A549 (cell line): ENCODE measurements at regions not wholly inside any gene's neighbourhood (a gene's known extent, or its start where the extent isn't known, plus 50 kb on each side); places are given as distances from the start of the nearest gene placed in this dataset.
A peak's percentile ranks its signal among the peaks of the same experiment; 100 is the strongest.

Experiments used
- ATAC-seq, 2 experiments: fragments of 200-7000 bp in 1 of 2; fragments of >200 bp in 1 of 2; cut with Nextera tagmentation in 1 of 2; cut with Tn5 transposase in 1 of 2; 3 replicates each; pipeline versions ENCODE4 v1.8.0 to v1.9.1; 2018 to 2020; ENCODE audit warnings: mild to moderate bottlenecking in 1 of 2, moderate library complexity in 1 of 2
- CTCF ChIA-PET: fragments of 300-600 bp; sonication (Branson Sonifier 250); formaldehyde crosslinking; extraction: SDS; loops from one replicate; lab custom pipeline; 2021; ENCODE audit warnings: antibody characterized with exemption, inconsistent platforms; lab: Yijun Ruan, JAX
- POLR2A ChIA-PET: fragments of 350-600 bp; formaldehyde crosslinking; extraction: SDS; loops from one replicate; lab custom pipeline; 2021; ENCODE audit warnings: antibody characterized with exemption, inconsistent platforms; lab: Yijun Ruan, JAX
- DNase-seq, 2 experiments: peaks; one replicate each; pipeline versions ENCODE4 v3.0.0 to v3.0.0-alpha.2; 2011 to 2016; ENCODE audit warnings: low read depth in 1 of 2, low spot score in 1 of 2
- FAIRE-seq: peaks from 2 replicates; lab custom pipeline; 2011; peaks lifted over from hg19 to GRCh38; lab: Jason Lieb, UNC
- H3K27ac ChIP-seq, 2 experiments: fragments of >200 bp; sonication (Bioruptor Twin); formaldehyde crosslinking; 3 replicates each; pipeline ENCODE4 v1.5.1; 2016 to 2017
- H3K4me1 ChIP-seq: fragments of >200 bp; sonication (Bioruptor Twin); formaldehyde crosslinking; 3 replicates; pipeline ENCODE4 v1.6.1; 2016
- H3K4me2 ChIP-seq: fragments of >200 bp; sonication (Bioruptor Twin); formaldehyde crosslinking; 3 replicates; pipeline ENCODE4 v1.6.1; 2016
- H3K4me3 ChIP-seq: fragments of >200 bp; sonication (Bioruptor Twin); formaldehyde crosslinking; 3 replicates; pipeline ENCODE4 v1.5.1; 2016
- H3K9me3 ChIP-seq: fragments of >200 bp; sonication (Bioruptor Twin); formaldehyde crosslinking; 3 replicates; pipeline ENCODE4 v1.6.1; 2016
- CBX8 ChIP-seq: fragments of 200-600 bp; sonication (generic); IDR thresholded peaks from 2 replicates; pipeline ENCODE4 v1.6.1; 2016
- CHD2 ChIP-seq: fragments of 150-350 bp; IDR thresholded peaks from 2 replicates; pipeline ENCODE4 v1.6.1; 2014; ENCODE audit warnings: low read length; ENCODE audit not compliant: partially characterized antibody
- EHMT2 ChIP-seq: fragments of 200-600 bp; sonication (generic); IDR thresholded peaks from 2 replicates; pipeline ENCODE4 v1.6.1; 2016; ENCODE audit warnings: antibody characterized with exemption, low read depth, mild to moderate bottlenecking, moderate library complexity
- FOXS1 ChIP-seq: fragments of 250-450 bp; sonication (Bioruptor Pico); IDR thresholded peaks from 2 replicates; pipeline ENCODE4 v1.5.0; 2020; ENCODE audit warnings: mild to moderate bottlenecking, moderate library complexity
- GATA3 ChIP-seq: IDR thresholded peaks from 2 replicates; pipeline ENCODE4 v1.6.1; 2012; ENCODE audit warnings: borderline replicate concordance
- HDAC2 ChIP-seq: fragments of 200-600 bp; sonication (generic); IDR thresholded peaks from 2 replicates; pipeline ENCODE4 v1.6.1; 2016
- HOXA7 ChIP-seq: fragments of 250-450 bp; sonication (Bioruptor Pico); IDR thresholded peaks from 2 replicates; pipeline ENCODE4 v1.5.0; 2020; ENCODE audit warnings: mild to moderate bottlenecking, moderate library complexity
- HOXB13 ChIP-seq: fragments of 250-450 bp; sonication (Bioruptor Pico); IDR thresholded peaks from 2 replicates; pipeline ENCODE4 v1.5.0; 2020; ENCODE audit warnings: low read depth, mild to moderate bottlenecking, moderate library complexity
- HOXB5 ChIP-seq: fragments of 250-450 bp; sonication (Bioruptor Pico); IDR thresholded peaks from 2 replicates; pipeline ENCODE4 v1.5.0; 2020; ENCODE audit warnings: mild to moderate bottlenecking, moderate library complexity
- JUN ChIP-seq, 2 experiments: fragments of >200 bp; sonication (Bioruptor Twin); formaldehyde crosslinking; IDR thresholded peaks; 2 replicates in 1 of 2; 3 replicates in 1 of 2; pipeline ENCODE4 v1.6.1; 2016 to 2017
- JUNB ChIP-seq: fragments of >200 bp; sonication (Bioruptor Twin); formaldehyde crosslinking; IDR thresholded peaks from 2 replicates; pipeline ENCODE4 v1.6.1; 2016
- KDM5A ChIP-seq: fragments of 200-600 bp; sonication (generic); IDR thresholded peaks from 2 replicates; pipeline ENCODE4 v1.6.1; 2016; ENCODE audit warnings: antibody characterized with exemption, mild to moderate bottlenecking
- MAFK ChIP-seq: fragments of 450-650 bp; IDR thresholded peaks from 2 replicates; pipeline ENCODE4 v1.6.1; 2014; ENCODE audit not compliant: partially characterized antibody
- PHF8 ChIP-seq: fragments of 200-600 bp; sonication (generic); IDR thresholded peaks from 2 replicates; pipeline ENCODE4 v1.6.1; 2016; ENCODE audit warnings: low read depth, mild to moderate bottlenecking, antibody characterized with exemption, moderate library complexity, borderline replicate concordance
- POLR2A ChIP-seq: IDR thresholded peaks from 2 replicates; pipeline ENCODE4 v1.6.1; 2012; ENCODE audit warnings: mild to moderate bottlenecking, low read length
- RARB ChIP-seq: fragments of 250-450 bp; sonication (Bioruptor Pico); IDR thresholded peaks from 2 replicates; pipeline ENCODE4 v1.8.0; 2021; ENCODE audit warnings: mild to moderate bottlenecking, moderate library complexity
- SMC3 ChIP-seq: fragments of >200 bp; sonication (Bioruptor Twin); formaldehyde crosslinking; IDR thresholded peaks from 3 replicates; pipeline ENCODE4 v1.6.1; 2018; ENCODE audit warnings: inconsistent platforms
- SREBF2 ChIP-seq: fragments of 450-650 bp; IDR thresholded peaks from 2 replicates; pipeline ENCODE4 v1.6.1; 2014; ENCODE audit warnings: mild to moderate bottlenecking, moderate library complexity
- TFCP2L1 ChIP-seq: fragments of 250-450 bp; sonication (Bioruptor Pico); IDR thresholded peaks from 2 replicates; pipeline ENCODE4 v1.5.0; 2021; ENCODE audit warnings: mild to moderate bottlenecking
- ZNF302 ChIP-seq: fragments of 250-450 bp; sonication (Bioruptor Pico); IDR thresholded peaks from 2 replicates; pipeline ENCODE4 v1.9.0; 2021; ENCODE audit warnings: inconsistent platforms, mild to moderate bottlenecking, moderate library complexity
- ZSCAN20 ChIP-seq: fragments of 250-450 bp; sonication (Bioruptor Pico); IDR thresholded peaks from 2 replicates; pipeline ENCODE4 v1.8.0; 2022; ENCODE audit warnings: mild to moderate bottlenecking, moderate library complexity
- WGBS: methylation state at CpG from one replicate; pipeline ENCODE4 v1.1.6; 2017; ENCODE audit errors: missing lambda C conversion rate; 5-methylcytosine and 5-hydroxymethylcytosine counted together
- TF ChIP-seq, protein P1 (sequence below): IDR thresholded peaks from 2 replicates; pipeline ENCODE4 v1.6.1; 2012
- TF ChIP-seq, protein P2 (sequence below): fragments of >200 bp; sonication (Bioruptor Twin); formaldehyde crosslinking; IDR thresholded peaks from 3 replicates; pipeline ENCODE4 v1.6.1; 2016
- TF ChIP-seq, protein P3 (sequence below): IDR thresholded peaks from 2 replicates; pipeline ENCODE4 v1.6.1; 2012; ENCODE audit warnings: low read depth, borderline replicate concordance
- TF ChIP-seq, protein P4 (sequence below): fragments of 150-350 bp; IDR thresholded peaks from 2 replicates; pipeline ENCODE4 v1.6.1; 2014; ENCODE audit warnings: low read depth, mild to moderate bottlenecking, low read length
- TF ChIP-seq, protein P5 (sequence below): fragments of >200 bp; sonication (Bioruptor Twin); formaldehyde crosslinking; IDR thresholded peaks from 2 replicates; pipeline ENCODE4 v1.6.1; 2016
- TF ChIP-seq, protein P6 (sequence below): fragments of 450-650 bp; IDR thresholded peaks from 2 replicates; pipeline ENCODE4 v1.6.1; 2014; ENCODE audit warnings: antibody characterized with exemption
- TF ChIP-seq, protein P7 (sequence below): fragments of >200 bp; sonication (Bioruptor Twin); formaldehyde crosslinking; IDR thresholded peaks from 3 replicates; pipeline ENCODE4 v1.5.1; 2016

DNA sequence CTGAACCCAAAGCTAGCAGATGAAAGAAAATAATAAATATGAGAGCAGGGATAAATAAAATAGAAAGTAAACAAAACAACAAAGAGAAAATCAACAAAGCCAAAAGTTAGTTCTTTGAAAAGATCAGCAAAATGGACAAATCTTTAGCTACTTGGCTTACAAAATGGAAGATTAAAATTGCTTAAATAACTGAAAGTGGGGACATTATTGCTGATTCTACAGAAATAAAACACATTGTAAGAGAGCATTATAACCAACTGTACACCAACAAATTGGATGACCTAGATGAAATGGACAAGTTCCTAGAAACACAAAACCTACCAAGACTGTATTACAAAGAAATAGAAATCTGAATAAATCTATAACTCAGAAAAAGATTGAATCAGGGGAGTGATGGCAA is 238.3 kb upstream of the C1orf87 start:
- CTCF ChIA-PET: no interaction called here
- POLR2A ChIA-PET: no interaction called here

DNA sequence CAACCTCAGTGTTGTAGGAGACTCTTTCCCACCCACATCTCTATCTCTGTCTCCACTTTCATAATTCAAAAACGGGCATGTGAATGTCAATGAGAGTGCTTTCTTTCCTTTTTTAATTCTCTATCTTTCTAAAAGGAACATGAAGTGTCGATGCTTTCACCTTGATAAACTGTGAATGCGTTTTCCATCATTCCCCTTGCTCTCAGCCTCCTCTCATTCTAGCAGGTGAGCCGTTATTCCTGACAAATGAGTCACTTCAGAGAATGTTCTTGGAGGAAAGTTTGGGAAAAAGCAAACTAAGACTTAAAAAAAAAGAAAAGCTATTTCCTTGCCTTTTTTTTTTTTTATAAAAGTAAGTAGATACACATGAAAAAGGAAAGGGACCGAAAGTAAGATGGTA is 226.0 kb upstream of the C1orf87 start:
- Histone ChIP-seq H3K4me1 (no peaks in the 10 kb centered on the region), H3K4me3 (no peak overlapping the region), H3K9me3 (no peaks in the 10 kb centered on the region), H3K4me2 (no peak overlapping the region), H3K27ac (no peak overlapping the region)
- no peak for TF ChIP-seq CHD2
- TF ChIP-seq HOXA7 (CRISPR knock-in tag): no peak
- no peak for TF ChIP-seq TFCP2L1
- no peak for TF ChIP-seq CBX8
- TF ChIP-seq KDM5A: no peak
- TF ChIP-seq FOXS1 (CRISPR knock-in tag): no peak
- TF ChIP-seq HOXB13 (CRISPR knock-in tag): no peak
- TF ChIP-seq MAFK: no peak
- TF ChIP-seq, protein P1, sequence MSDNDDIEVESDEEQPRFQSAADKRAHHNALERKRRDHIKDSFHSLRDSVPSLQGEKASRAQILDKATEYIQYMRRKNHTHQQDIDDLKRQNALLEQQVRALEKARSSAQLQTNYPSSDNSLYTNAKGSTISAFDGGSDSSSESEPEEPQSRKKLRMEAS: no peak
- no peak for TF ChIP-seq HDAC2
- TF ChIP-seq RARB: no peak
- TF ChIP-seq EHMT2: no peak
- TF ChIP-seq JUN (IDR thresholded peaks at IDR 0.05): no peak
- TF ChIP-seq, protein P2, sequence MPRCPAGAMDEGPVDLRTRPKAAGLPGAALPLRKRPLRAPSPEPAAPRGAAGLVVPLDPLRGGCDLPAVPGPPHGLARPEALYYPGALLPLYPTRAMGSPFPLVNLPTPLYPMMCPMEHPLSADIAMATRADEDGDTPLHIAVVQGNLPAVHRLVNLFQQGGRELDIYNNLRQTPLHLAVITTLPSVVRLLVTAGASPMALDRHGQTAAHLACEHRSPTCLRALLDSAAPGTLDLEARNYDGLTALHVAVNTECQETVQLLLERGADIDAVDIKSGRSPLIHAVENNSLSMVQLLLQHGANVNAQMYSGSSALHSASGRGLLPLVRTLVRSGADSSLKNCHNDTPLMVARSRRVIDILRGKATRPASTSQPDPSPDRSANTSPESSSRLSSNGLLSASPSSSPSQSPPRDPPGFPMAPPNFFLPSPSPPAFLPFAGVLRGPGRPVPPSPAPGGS: no peak
- no peak for TF ChIP-seq PHF8
- no peak for TF ChIP-seq SREBF2
- no peak for TF ChIP-seq ZSCAN20 (CRISPR knock-in tag)
- 5% methylated on average over 5 of the region's 5 CpGs for WGBS
- DNase-seq (no peak), FAIRE-seq (no peak), ATAC-seq (no peak)
- ChIA-PET CTCF (no interaction called here), POLR2A (no interaction called here)

More for the DNA sequence above, 238.3 kb upstream of the C1orf87 start:
- no peak for FAIRE-seq
- H3K4me1 ChIP-seq: no peaks in the 10 kb centered on the region
- H3K4me2 ChIP-seq: no peak overlapping the region
- TF ChIP-seq, protein P3, sequence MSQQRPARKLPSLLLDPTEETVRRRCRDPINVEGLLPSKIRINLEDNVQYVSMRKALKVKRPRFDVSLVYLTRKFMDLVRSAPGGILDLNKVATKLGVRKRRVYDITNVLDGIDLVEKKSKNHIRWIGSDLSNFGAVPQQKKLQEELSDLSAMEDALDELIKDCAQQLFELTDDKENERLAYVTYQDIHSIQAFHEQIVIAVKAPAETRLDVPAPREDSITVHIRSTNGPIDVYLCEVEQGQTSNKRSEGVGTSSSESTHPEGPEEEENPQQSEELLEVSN: no peak
- TF ChIP-seq MAFK: peak; percentile 51
- ATAC-seq: no peak
- no peak overlapping the region for H3K4me3 ChIP-seq
- DNase-seq: no peak
- H3K27ac ChIP-seq: no peak overlapping the region
- no peaks in the 10 kb centered on the region for H3K9me3 ChIP-seq

DNA sequence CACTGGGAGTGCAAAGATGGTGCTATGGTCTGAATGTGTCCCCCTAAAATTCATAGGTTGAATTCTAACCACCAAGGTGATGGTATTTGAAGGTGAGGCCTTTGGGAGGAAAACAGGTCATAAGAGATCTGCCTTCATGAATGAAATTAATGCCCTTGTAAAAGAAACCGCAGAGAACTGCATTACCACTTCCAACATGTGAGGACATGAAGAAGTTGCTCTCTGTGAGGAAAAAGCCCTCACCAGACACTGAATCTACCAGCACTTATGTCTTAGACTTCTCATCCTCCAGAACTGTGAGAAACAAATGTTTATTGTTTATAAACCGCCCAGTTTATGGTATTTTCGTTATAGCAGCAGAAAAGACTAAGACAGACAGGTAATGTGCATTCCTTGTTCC is 224.7 kb upstream of the C1orf87 start:
- no peak overlapping the region for H3K4me2 ChIP-seq
- no peak for DNase-seq
- no peaks in the 10 kb centered on the region for H3K9me3 ChIP-seq
- H3K4me3 ChIP-seq: no peak overlapping the region
- no peak for ATAC-seq
- no peaks in the 10 kb centered on the region for H3K4me1 ChIP-seq
- POLR2A ChIA-PET: no interaction called here
- FAIRE-seq: no peak
- no peak overlapping the region for H3K27ac ChIP-seq
- WGBS: 0% methylated on average over 3 of the region's 3 CpGs
- TF ChIP-seq, protein P4, sequence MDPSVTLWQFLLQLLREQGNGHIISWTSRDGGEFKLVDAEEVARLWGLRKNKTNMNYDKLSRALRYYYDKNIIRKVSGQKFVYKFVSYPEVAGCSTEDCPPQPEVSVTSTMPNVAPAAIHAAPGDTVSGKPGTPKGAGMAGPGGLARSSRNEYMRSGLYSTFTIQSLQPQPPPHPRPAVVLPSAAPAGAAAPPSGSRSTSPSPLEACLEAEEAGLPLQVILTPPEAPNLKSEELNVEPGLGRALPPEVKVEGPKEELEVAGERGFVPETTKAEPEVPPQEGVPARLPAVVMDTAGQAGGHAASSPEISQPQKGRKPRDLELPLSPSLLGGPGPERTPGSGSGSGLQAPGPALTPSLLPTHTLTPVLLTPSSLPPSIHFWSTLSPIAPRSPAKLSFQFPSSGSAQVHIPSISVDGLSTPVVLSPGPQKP: no peak
- TF ChIP-seq ZNF302 (CRISPR knock-in tag) (no peak), PHF8 (no peak), RARB (no peak), GATA3 (no peak), TFCP2L1 (no peak), HOXB5 (no peak), JUNB (no peak), HDAC2 (no peak), HOXB13 (CRISPR knock-in tag) (no peak), SMC3 (no peak), CHD2 (no peak), POLR2A (no peak), MAFK (no peak)
- TF ChIP-seq, protein P5, sequence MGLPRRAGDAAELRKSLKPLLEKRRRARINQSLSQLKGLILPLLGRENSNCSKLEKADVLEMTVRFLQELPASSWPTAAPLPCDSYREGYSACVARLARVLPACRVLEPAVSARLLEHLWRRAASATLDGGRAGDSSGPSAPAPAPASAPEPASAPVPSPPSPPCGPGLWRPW: no peak
- TF ChIP-seq, protein P3: no peak
- TF ChIP-seq, protein P2: no peak
- TF ChIP-seq, protein P6, sequence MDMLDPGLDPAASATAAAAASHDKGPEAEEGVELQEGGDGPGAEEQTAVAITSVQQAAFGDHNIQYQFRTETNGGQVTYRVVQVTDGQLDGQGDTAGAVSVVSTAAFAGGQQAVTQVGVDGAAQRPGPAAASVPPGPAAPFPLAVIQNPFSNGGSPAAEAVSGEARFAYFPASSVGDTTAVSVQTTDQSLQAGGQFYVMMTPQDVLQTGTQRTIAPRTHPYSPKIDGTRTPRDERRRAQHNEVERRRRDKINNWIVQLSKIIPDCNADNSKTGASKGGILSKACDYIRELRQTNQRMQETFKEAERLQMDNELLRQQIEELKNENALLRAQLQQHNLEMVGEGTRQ: no peak
- TF ChIP-seq, protein P7, sequence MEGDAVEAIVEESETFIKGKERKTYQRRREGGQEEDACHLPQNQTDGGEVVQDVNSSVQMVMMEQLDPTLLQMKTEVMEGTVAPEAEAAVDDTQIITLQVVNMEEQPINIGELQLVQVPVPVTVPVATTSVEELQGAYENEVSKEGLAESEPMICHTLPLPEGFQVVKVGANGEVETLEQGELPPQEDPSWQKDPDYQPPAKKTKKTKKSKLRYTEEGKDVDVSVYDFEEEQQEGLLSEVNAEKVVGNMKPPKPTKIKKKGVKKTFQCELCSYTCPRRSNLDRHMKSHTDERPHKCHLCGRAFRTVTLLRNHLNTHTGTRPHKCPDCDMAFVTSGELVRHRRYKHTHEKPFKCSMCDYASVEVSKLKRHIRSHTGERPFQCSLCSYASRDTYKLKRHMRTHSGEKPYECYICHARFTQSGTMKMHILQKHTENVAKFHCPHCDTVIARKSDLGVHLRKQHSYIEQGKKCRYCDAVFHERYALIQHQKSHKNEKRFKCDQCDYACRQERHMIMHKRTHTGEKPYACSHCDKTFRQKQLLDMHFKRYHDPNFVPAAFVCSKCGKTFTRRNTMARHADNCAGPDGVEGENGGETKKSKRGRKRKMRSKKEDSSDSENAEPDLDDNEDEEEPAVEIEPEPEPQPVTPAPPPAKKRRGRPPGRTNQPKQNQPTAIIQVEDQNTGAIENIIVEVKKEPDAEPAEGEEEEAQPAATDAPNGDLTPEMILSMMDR: no peak
- CTCF ChIA-PET: no interaction called here
